Calu3 (cell line): ENCODE measurements at regions not wholly inside any gene's neighbourhood (a gene's known extent, or its start where the extent isn't known, plus 50 kb on each side); places are given as distances from the start of the nearest gene placed in this dataset.

Experiments used
- BruUV-seq: library from RNA; stranded (reverse); fragments of 400-500 nt; replicated peaks from 2 replicates; lab custom pipeline; 2021; lab: Mats Ljungman, UMichigan
- CTCF ChIA-PET: fragments of 300-600 bp; sonication (Branson Sonifier 250); formaldehyde crosslinking; loops from one replicate; lab custom pipeline; 2022; ENCODE audit warnings: antibody characterized with exemption; lab: Charles Lee
- DNase-seq: peaks from one replicate; pipeline ENCODE4 v3.0.0; 2022
- H3K27ac Mint-ChIP-seq: one replicate; pipeline ENCODE4 v1.8.0; 2022; ENCODE audit warnings: mixed read lengths; ENCODE audit not compliant: unreplicated experiment
- H3K27me3 Mint-ChIP-seq: one replicate; pipeline ENCODE4 v1.8.0; 2022; ENCODE audit warnings: mixed read lengths; ENCODE audit not compliant: unreplicated experiment
- H3K36me3 Mint-ChIP-seq: one replicate; pipeline ENCODE4 v1.8.0; 2022; ENCODE audit warnings: mild to moderate bottlenecking, moderate library complexity, mixed read lengths; ENCODE audit not compliant: insufficient read depth, unreplicated experiment
- H3K4me1 Mint-ChIP-seq: one replicate; pipeline ENCODE4 v1.8.0; 2022; ENCODE audit warnings: mild to moderate bottlenecking, low read depth, mixed read lengths; ENCODE audit not compliant: unreplicated experiment
- H3K4me3 Mint-ChIP-seq: one replicate; pipeline ENCODE4 v1.8.0; 2022; ENCODE audit warnings: mild to moderate bottlenecking, low read depth, moderate library complexity, mixed read lengths; ENCODE audit not compliant: unreplicated experiment
- H3K9me3 Mint-ChIP-seq: one replicate; pipeline ENCODE4 v1.8.0; 2022; ENCODE audit warnings: low read depth, mixed read lengths; ENCODE audit not compliant: unreplicated experiment
- CTCF ChIP-seq: fragments of 200-600 bp; IDR thresholded peaks from one replicate; pipeline ENCODE4 v1.8.0; 2022; ENCODE audit warnings: antibody characterized with exemption; ENCODE audit not compliant: unreplicated experiment
- intact Hi-C: fragments of 100-400 bp; cut with micrococcal nuclease; formaldehyde crosslinking; loops from one replicate; pipeline ENCODE4 v1.10.0; 2022; ENCODE audit not compliant: unreplicated experiment

DNA sequence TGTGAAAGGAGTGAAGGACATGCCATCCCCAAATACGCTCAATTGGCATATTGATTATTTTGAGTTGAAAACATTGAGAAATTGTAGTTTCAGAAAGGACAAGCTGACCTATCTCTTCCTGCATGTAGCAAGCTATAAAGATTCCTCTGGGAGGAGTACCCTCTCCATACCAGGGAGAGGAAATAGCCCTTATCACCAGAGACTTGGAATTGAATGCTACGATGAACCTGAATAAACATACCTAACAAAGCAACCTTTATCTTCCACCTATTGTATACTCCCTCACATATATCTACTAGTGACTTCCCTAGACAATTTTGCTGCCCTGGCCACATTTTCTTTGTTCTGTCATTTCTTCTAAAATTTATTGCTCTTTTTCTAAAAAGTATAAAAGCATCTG is 150.2 kb upstream of the EEPD1 start:
- no peaks in the 10 kb centered on the region for H3K27me3 Mint-ChIP-seq
- no TSS peak for BruUV-seq
- H3K27ac Mint-ChIP-seq: no peak overlapping the region
- peaks cover 4% of the 10 kb centered on the region for H3K36me3 Mint-ChIP-seq
- peaks cover 3% of the 10 kb centered on the region for H3K9me3 Mint-ChIP-seq
- no peak overlapping the region for H3K4me3 Mint-ChIP-seq
- no peaks in the 10 kb centered on the region for H3K4me1 Mint-ChIP-seq
- CTCF ChIA-PET: no interaction called here
- TF ChIP-seq CTCF: no peak
- no peak for DNase-seq
- intact Hi-C loops: no loop called here

- H3K9me3 Mint-ChIP-seq: peaks cover 3% of the 10 kb centered on the region
- no peaks in the 10 kb centered on the region for H3K4me1 Mint-ChIP-seq
- BruUV-seq: no TSS peak
- CTCF ChIA-PET: no interaction called here
- no peak for DNase-seq
- H3K27me3 Mint-ChIP-seq: no peaks in the 10 kb centered on the region
- no peak overlapping the region for H3K4me3 Mint-ChIP-seq
- no peak for TF ChIP-seq CTCF
- H3K36me3 Mint-ChIP-seq: peaks cover 4% of the 10 kb centered on the region
- intact Hi-C loops: no loop called here
- H3K27ac Mint-ChIP-seq: no peak overlapping the region
Observed at GRCh38 chr7:36003343-36003742, 149.7 kb upstream of the EEPD1 start.

DNA sequence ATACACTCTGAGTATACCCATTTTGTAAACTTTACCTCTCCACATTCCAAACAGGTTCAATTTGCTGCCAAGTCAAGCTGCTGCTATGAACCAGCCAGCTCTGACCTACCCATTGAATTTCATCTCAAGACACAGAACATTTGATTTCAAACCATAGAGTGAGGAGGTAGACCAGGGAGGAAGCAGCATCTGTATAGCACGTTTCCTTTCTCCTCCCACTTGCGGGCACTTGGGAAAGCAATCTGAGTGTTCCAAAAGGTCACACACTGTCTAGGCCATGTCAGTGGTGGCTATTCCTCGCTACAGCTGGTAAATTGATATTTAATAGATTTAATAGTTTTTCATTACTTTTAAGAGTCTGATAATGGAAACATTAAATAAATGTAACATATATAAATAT is 147.8 kb upstream of the EEPD1 start:
- BruUV-seq: no TSS peak
- no peaks in the 10 kb centered on the region for H3K4me1 Mint-ChIP-seq
- H3K4me3 Mint-ChIP-seq: no peak overlapping the region

DNA sequence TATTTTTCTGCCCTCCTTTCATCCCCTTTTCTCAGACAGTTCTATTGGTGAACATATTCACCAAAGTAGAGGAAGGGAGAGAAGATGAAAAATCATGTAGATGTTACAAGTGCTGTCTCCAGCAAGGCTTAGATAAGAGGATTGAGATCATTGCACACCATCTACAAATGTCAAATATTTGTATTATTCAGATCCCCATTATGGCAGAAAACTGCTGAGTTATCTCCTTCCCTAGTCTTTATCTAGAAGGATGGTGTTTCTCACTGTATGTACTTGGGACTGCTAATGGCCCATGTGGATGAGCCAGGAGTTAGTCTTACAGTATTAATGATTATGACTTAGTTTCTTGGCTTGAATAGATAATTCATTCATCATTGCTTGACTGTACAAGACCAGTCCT is 147.2 kb upstream of the EEPD1 start:
- no peaks in the 10 kb centered on the region for H3K4me1 Mint-ChIP-seq
- DNase-seq: no peak
- no peak for TF ChIP-seq CTCF
- no peak overlapping the region for H3K4me3 Mint-ChIP-seq
- CTCF ChIA-PET: no interaction called here
- H3K27me3 Mint-ChIP-seq: no peaks in the 10 kb centered on the region
- intact Hi-C loops: no loop called here
- BruUV-seq: no TSS peak
- no peak overlapping the region for H3K27ac Mint-ChIP-seq
- peaks cover 4% of the 10 kb centered on the region for H3K36me3 Mint-ChIP-seq
- peaks cover 3% of the 10 kb centered on the region for H3K9me3 Mint-ChIP-seq

More for the DNA sequence above, 147.8 kb upstream of the EEPD1 start:
- CTCF ChIA-PET: no interaction called here
- Mint-ChIP-seq H3K27me3 (no peaks in the 10 kb centered on the region), H3K36me3 (peaks cover 4% of the 10 kb centered on the region), H3K27ac (no peak overlapping the region), H3K9me3 (peaks cover 3% of the 10 kb centered on the region)
- no peak for DNase-seq
- intact Hi-C loops: no loop called here
- TF ChIP-seq CTCF: no peak
